ENCODE measurements at regions not wholly inside any gene's neighbourhood (a gene's known extent, or its start where the extent isn't known, plus 50 kb on each side); places are given as distances from the start of the nearest gene placed in this dataset.

- ChIA-PET POLR2A (no interaction called here), CTCF (no interaction called here)
- Histone ChIP-seq H3K9me3 (ENCODE audit: control extremely low read depth in 1 of 5, control insufficient read depth in 4 of 5, insufficient read depth in 2 of 5, low read depth in 1 of 5, low read length in 4 of 5) (no peaks in the 10 kb centered on the region), H3K27ac (ENCODE audit: insufficient read depth in 1 of 2, low read depth in 1 of 2, low read length in 2 of 2, poor library complexity in 1 of 2, severe bottlenecking in 2 of 2) (no peak overlapping the region), H3K4me3 (ENCODE audit: control insufficient read depth in 1 of 7, extremely low read depth in 1 of 7, insufficient read depth in 4 of 7, low read depth in 2 of 7, low read length in 6 of 7) (no peak overlapping the region), H3K27me3 (replicated peaks in 2 of 5; ENCODE audit: control insufficient read depth in 4 of 5, insufficient read depth in 5 of 5, low read length in 4 of 5) (no peaks in the 10 kb centered on the region), H3K4me1 (ENCODE audit: control extremely low read depth in 1 of 4, control insufficient read depth in 4 of 4, insufficient read depth in 4 of 4, low read length in 3 of 4) (no peaks in the 10 kb centered on the region), H3K36me3 (ENCODE audit: control insufficient read depth in 4 of 4, insufficient read depth in 4 of 4, low read length in 3 of 4) (no peaks in the 10 kb centered on the region)
- DNase-seq = no peak
- 40% methylated on average over 1 of the region's 1 CpG for WGBS (ENCODE audit: insufficient coverage)
These were observed 226.4 kb downstream of the PCDH17 start for GRCh38 chr13:57857945-57858344.

- Histone ChIP-seq H3K36me3 (ENCODE audit: control insufficient read depth in 4 of 4, insufficient read depth in 4 of 4, low read length in 3 of 4) (no peaks in the 10 kb centered on the region), H3K9me3 (ENCODE audit: control extremely low read depth in 1 of 5, control insufficient read depth in 4 of 5, insufficient read depth in 2 of 5, low read depth in 1 of 5, low read length in 4 of 5) (no peaks in the 10 kb centered on the region), H3K4me1 (ENCODE audit: control extremely low read depth in 1 of 4, control insufficient read depth in 4 of 4, insufficient read depth in 4 of 4, low read length in 3 of 4) (no peaks in the 10 kb centered on the region), H3K27ac (ENCODE audit: insufficient read depth in 1 of 2, low read depth in 1 of 2, low read length in 2 of 2, poor library complexity in 1 of 2, severe bottlenecking in 2 of 2) (no peak overlapping the region), H3K27me3 (replicated peaks in 2 of 5; ENCODE audit: control insufficient read depth in 4 of 5, insufficient read depth in 5 of 5, low read length in 4 of 5) (no peaks in the 10 kb centered on the region), H3K4me3 (ENCODE audit: control insufficient read depth in 1 of 7, extremely low read depth in 1 of 7, insufficient read depth in 4 of 7, low read depth in 2 of 7, low read length in 6 of 7) (no peak overlapping the region)
- no peak for DNase-seq
- CTCF ChIA-PET = no interaction called here
- POLR2A ChIA-PET = no interaction called here
These were observed 226.8 kb downstream of the PCDH17 start for GRCh38 chr13:57858376-57858775.

- Histone ChIP-seq H3K4me3 (ENCODE audit: control insufficient read depth in 1 of 7, extremely low read depth in 1 of 7, insufficient read depth in 4 of 7, low read depth in 2 of 7, low read length in 6 of 7) (no peak overlapping the region), H3K9me3 (ENCODE audit: control extremely low read depth in 1 of 5, control insufficient read depth in 4 of 5, insufficient read depth in 2 of 5, low read depth in 1 of 5, low read length in 4 of 5) (peaks cover 0 to 16% (median 0%) of the 10 kb centered on the region in 5 experiments), H3K27me3 (replicated peaks in 2 of 5; ENCODE audit: control insufficient read depth in 4 of 5, insufficient read depth in 5 of 5, low read length in 4 of 5) (no peaks in the 10 kb centered on the region), H3K4me1 (ENCODE audit: control extremely low read depth in 1 of 4, control insufficient read depth in 4 of 4, insufficient read depth in 4 of 4, low read length in 3 of 4) (peaks cover 0 to 2% (median 1%) of the 10 kb centered on the region in 4 experiments), H3K27ac (ENCODE audit: insufficient read depth in 1 of 2, low read depth in 1 of 2, low read length in 2 of 2, poor library complexity in 1 of 2, severe bottlenecking in 2 of 2) (no peak overlapping the region), H3K36me3 (ENCODE audit: control insufficient read depth in 4 of 4, insufficient read depth in 4 of 4, low read length in 3 of 4) (no peaks in the 10 kb centered on the region)
- CTCF ChIA-PET = no interaction called here
- no CpG with 5 or more reads among the region's 1 CpG for WGBS (ENCODE audit: insufficient coverage)
- DNase-seq = no peak
- POLR2A ChIA-PET = no interaction called here
These were observed 231.3 kb downstream of the PCDH17 start for GRCh38 chr13:57862879-57863278.

GRCh38 chr13:57865600-57866294 is 234.2 kb downstream of the PCDH17 start:
- Histone ChIP-seq H3K4me1 (ENCODE audit: control extremely low read depth in 1 of 4, control insufficient read depth in 4 of 4, insufficient read depth in 4 of 4, low read length in 3 of 4) (peaks cover 0 to 2% (median 1%) of the 10 kb centered on the region in 4 experiments), H3K27ac (ENCODE audit: insufficient read depth in 1 of 2, low read depth in 1 of 2, low read length in 2 of 2, poor library complexity in 1 of 2, severe bottlenecking in 2 of 2) (no peak overlapping the region), H3K9me3 (ENCODE audit: control extremely low read depth in 1 of 5, control insufficient read depth in 4 of 5, insufficient read depth in 2 of 5, low read depth in 1 of 5, low read length in 4 of 5) (peaks cover 0 to 19% (median 0%) of the 10 kb centered on the region in 5 experiments), H3K27me3 (replicated peaks in 2 of 5; ENCODE audit: control insufficient read depth in 4 of 5, insufficient read depth in 5 of 5, low read length in 4 of 5) (no peaks in the 10 kb centered on the region), H3K36me3 (ENCODE audit: control insufficient read depth in 4 of 4, insufficient read depth in 4 of 4, low read length in 3 of 4) (no peaks in the 10 kb centered on the region), H3K4me3 (ENCODE audit: control insufficient read depth in 1 of 7, extremely low read depth in 1 of 7, insufficient read depth in 4 of 7, low read depth in 2 of 7, low read length in 6 of 7) (no peak overlapping the region)
- CTCF ChIA-PET = no interaction called here
- POLR2A ChIA-PET = no interaction called here
- 30% methylated on average over 4 of the region's 4 CpGs for WGBS (ENCODE audit: insufficient coverage)
- peak in 2 of 3 donors; percentile 29 to 53 for DNase-seq

GRCh38 chr13:57874530-57874929 is 243.0 kb downstream of the PCDH17 start:
- no peaks in the 10 kb centered on the region for H3K36me3 ChIP-seq (ENCODE audit: control insufficient read depth in 4 of 4, insufficient read depth in 4 of 4, low read length in 3 of 4)
- H3K9me3 ChIP-seq (ENCODE audit: control extremely low read depth in 1 of 5, control insufficient read depth in 4 of 5, insufficient read depth in 2 of 5, low read depth in 1 of 5, low read length in 4 of 5) = no peaks in the 10 kb centered on the region
- no peaks in the 10 kb centered on the region for H3K27me3 ChIP-seq (replicated peaks in 2 of 5; ENCODE audit: control insufficient read depth in 4 of 5, insufficient read depth in 5 of 5, low read length in 4 of 5)
- ChIA-PET CTCF (no interaction called here), POLR2A (no interaction called here)
- no peak overlapping the region for H3K4me3 ChIP-seq (ENCODE audit: control insufficient read depth in 1 of 7, extremely low read depth in 1 of 7, insufficient read depth in 4 of 7, low read depth in 2 of 7, low read length in 6 of 7)
- H3K27ac ChIP-seq (ENCODE audit: insufficient read depth in 1 of 2, low read depth in 1 of 2, low read length in 2 of 2, poor library complexity in 1 of 2, severe bottlenecking in 2 of 2) = no peak overlapping the region
- peaks cover 0 to 2% (median 0%) of the 10 kb centered on the region in 4 experiments for H3K4me1 ChIP-seq (ENCODE audit: control extremely low read depth in 1 of 4, control insufficient read depth in 4 of 4, insufficient read depth in 4 of 4, low read length in 3 of 4)
- peak in 2 of 3 donors; percentile 35 to 49 for DNase-seq
- WGBS (ENCODE audit: insufficient coverage) = 80% methylated on average over 2 of the region's 3 CpGs

- CTCF ChIA-PET = no interaction called here
- H3K27ac ChIP-seq (ENCODE audit: insufficient read depth in 1 of 2, low read depth in 1 of 2, low read length in 2 of 2, poor library complexity in 1 of 2, severe bottlenecking in 2 of 2) = no peak overlapping the region
- WGBS (ENCODE audit: insufficient coverage) = no CpG with 5 or more reads among the region's 2 CpGs
- peaks cover 0 to 2% (median 0%) of the 10 kb centered on the region in 4 experiments for H3K4me1 ChIP-seq (ENCODE audit: control extremely low read depth in 1 of 4, control insufficient read depth in 4 of 4, insufficient read depth in 4 of 4, low read length in 3 of 4)
- no peaks in the 10 kb centered on the region for H3K27me3 ChIP-seq (replicated peaks in 2 of 5; ENCODE audit: control insufficient read depth in 4 of 5, insufficient read depth in 5 of 5, low read length in 4 of 5)
- DNase-seq = no peak
- H3K36me3 ChIP-seq (ENCODE audit: control insufficient read depth in 4 of 4, insufficient read depth in 4 of 4, low read length in 3 of 4) = no peaks in the 10 kb centered on the region
- POLR2A ChIA-PET = no interaction called here
- no peak overlapping the region for H3K4me3 ChIP-seq (ENCODE audit: control insufficient read depth in 1 of 7, extremely low read depth in 1 of 7, insufficient read depth in 4 of 7, low read depth in 2 of 7, low read length in 6 of 7)
- no peaks in the 10 kb centered on the region for H3K9me3 ChIP-seq (ENCODE audit: control extremely low read depth in 1 of 5, control insufficient read depth in 4 of 5, insufficient read depth in 2 of 5, low read depth in 1 of 5, low read length in 4 of 5)
These were observed 246.1 kb downstream of the PCDH17 start for GRCh38 chr13:57877601-57878000.

- CTCF ChIA-PET = no interaction called here
- POLR2A ChIA-PET = no interaction called here
- no peak for DNase-seq
These were observed 246.7 kb downstream of the PCDH17 start for GRCh38 chr13:57878291-57878690.

More at GRCh38 chr13:57878291-57878690, 246.7 kb downstream of the PCDH17 start:
- Histone ChIP-seq H3K4me3 (ENCODE audit: control insufficient read depth in 1 of 7, extremely low read depth in 1 of 7, insufficient read depth in 4 of 7, low read depth in 2 of 7, low read length in 6 of 7) (no peak overlapping the region), H3K27ac (ENCODE audit: insufficient read depth in 1 of 2, low read depth in 1 of 2, low read length in 2 of 2, poor library complexity in 1 of 2, severe bottlenecking in 2 of 2) (no peak overlapping the region), H3K36me3 (ENCODE audit: control insufficient read depth in 4 of 4, insufficient read depth in 4 of 4, low read length in 3 of 4) (no peaks in the 10 kb centered on the region), H3K9me3 (ENCODE audit: control extremely low read depth in 1 of 5, control insufficient read depth in 4 of 5, insufficient read depth in 2 of 5, low read depth in 1 of 5, low read length in 4 of 5) (no peaks in the 10 kb centered on the region), H3K27me3 (replicated peaks in 2 of 5; ENCODE audit: control insufficient read depth in 4 of 5, insufficient read depth in 5 of 5, low read length in 4 of 5) (no peaks in the 10 kb centered on the region), H3K4me1 (ENCODE audit: control extremely low read depth in 1 of 4, control insufficient read depth in 4 of 4, insufficient read depth in 4 of 4, low read length in 3 of 4) (peaks cover 0 to 2% (median 0%) of the 10 kb centered on the region in 4 experiments)
- 100% methylated on average over 1 of the region's 2 CpGs for WGBS (ENCODE audit: insufficient coverage)
